ENCODE measurements at regions not wholly inside any gene's neighbourhood (a gene's known extent, or its start where the extent isn't known, plus 50 kb on each side); places are given as distances from the start of the nearest gene placed in this dataset.

DNA sequence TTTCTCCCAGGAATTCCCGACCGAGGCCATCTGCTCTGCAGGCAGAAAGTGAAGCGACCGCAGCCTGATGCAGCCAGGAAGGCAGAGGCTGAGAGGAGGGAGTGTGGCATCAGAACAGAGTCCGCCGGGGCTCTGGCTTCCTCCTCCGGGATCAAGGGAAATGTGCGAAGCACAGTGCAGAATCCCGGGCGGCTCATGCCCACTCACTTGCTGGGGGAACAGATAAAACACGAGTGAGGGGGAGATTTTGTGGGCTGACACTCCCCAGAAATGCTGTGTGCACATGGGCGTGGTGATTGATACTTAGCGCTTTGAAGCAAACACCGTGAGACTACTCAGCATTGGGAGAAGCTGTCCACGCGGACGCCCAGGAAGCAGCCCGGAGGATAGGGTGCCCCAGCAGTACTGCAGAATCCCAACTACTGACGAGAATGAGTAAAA, 75.3 kb upstream of the POMP start:
- Histone ChIP-seq H3K23ac (ENCODE audit: insufficient read length, low read depth, low read length) (no peak overlapping the region), H3K4ac (ENCODE audit: low read depth, low read length) (no peak overlapping the region), H3K79me2 (ENCODE audit: insufficient read depth, low read length) (no peaks in the 10 kb centered on the region), H2BK12ac (ENCODE audit: insufficient read length, low read depth, low read length) (no peak overlapping the region), H3K4me2 (ENCODE audit: insufficient read depth, insufficient read length, low read length) (no peak overlapping the region), H2BK120ac (ENCODE audit: low read depth, low read length, poor library complexity, severe bottlenecking) (no peak overlapping the region), H4K5ac (ENCODE audit: insufficient read length, low read depth, low read length) (no peak overlapping the region), H2AFZ (ENCODE audit: low read length) (no peak overlapping the region), H2BK5ac (ENCODE audit: insufficient read length, low read length) (no peak overlapping the region), H3K4me1 (ENCODE audit: insufficient read depth, low read length) (peaks cover 11% of the 10 kb centered on the region), H4K91ac (ENCODE audit: insufficient read length, low read depth, low read length) (no peak overlapping the region), H2BK15ac (ENCODE audit: low read depth, low read length) (no peak overlapping the region), H4K8ac (replicated peaks; ENCODE audit: insufficient read length, low read depth, low read length) (no peak overlapping the region), H2AK5ac (ENCODE audit: insufficient read length, low read length) (no peak overlapping the region), H3K27me3 (ENCODE audit: insufficient read depth, low read length) (no peaks in the 10 kb centered on the region), H3K79me1 (ENCODE audit: insufficient read depth, low read depth, low read length, poor library complexity, severe bottlenecking) (no peaks in the 10 kb centered on the region), H3K14ac (ENCODE audit: insufficient read depth, low read length) (no peak overlapping the region), H2BK20ac (ENCODE audit: low read depth, low read length, poor library complexity, severe bottlenecking) (no peak overlapping the region), H4K20me1 (ENCODE audit: control insufficient read depth, insufficient read depth, insufficient read length) (no peaks in the 10 kb centered on the region), H3K18ac (ENCODE audit: insufficient read length, low read depth, low read length) (no peak overlapping the region), H3K9ac (ENCODE audit: extremely low read depth, insufficient read length, low read length) (no peak overlapping the region), H3K27ac (ENCODE audit: insufficient read length, low read depth, low read length) (no peak overlapping the region), H3K56ac (ENCODE audit: insufficient read length, low read depth, low read length) (no peak overlapping the region), H3T11ph (ENCODE audit: low read length) (no peak overlapping the region), H3K9me3 (ENCODE audit: control insufficient read depth, low read depth, low read length) (no peaks in the 10 kb centered on the region), H3K23me2 (ENCODE audit: insufficient read length, low read depth, low read length, poor library complexity, severe bottlenecking) (no peaks in the 10 kb centered on the region)
- H3K4me1 Mint-ChIP-seq: peaks cover 64 to 70% of the 10 kb centered on the region in 2 experiments
- no peak for DNase-seq
- H3K9me3 Mint-ChIP-seq: no peaks in the 10 kb centered on the region; a peak in 1 of 5 replicates
- no peaks in the 10 kb centered on the region for H3K27me3 Mint-ChIP-seq (ENCODE audit: low read depth)
- no peak overlapping the region for H3K4me3 Mint-ChIP-seq
- no CpG with 5 or more reads among the region's 19 CpGs for WGBS (ENCODE audit: extremely low coverage, insufficient read length, low lambda C conversion rate)
- H3K36me3 Mint-ChIP-seq (ENCODE audit: insufficient read depth in 1 of 3, low read depth in 3 of 3): no peaks in the 10 kb centered on the region
- no peak for TF ChIP-seq CTCF (conservative IDR thresholded peaks at IDR 0.05)
- no peak overlapping the region for H3K27ac Mint-ChIP-seq

Measured in H9 (cell line).